ENCODE measurements at regions not wholly inside any gene's neighbourhood (a gene's known extent, or its start where the extent isn't known, plus 50 kb on each side); places are given as distances from the start of the nearest gene placed in this dataset.
"Not testable (repeated sequence)": the region's sequence is repeated elsewhere in the genome, so short reads cannot be mapped to it uniquely, and the experiment has no call there.

DNA sequence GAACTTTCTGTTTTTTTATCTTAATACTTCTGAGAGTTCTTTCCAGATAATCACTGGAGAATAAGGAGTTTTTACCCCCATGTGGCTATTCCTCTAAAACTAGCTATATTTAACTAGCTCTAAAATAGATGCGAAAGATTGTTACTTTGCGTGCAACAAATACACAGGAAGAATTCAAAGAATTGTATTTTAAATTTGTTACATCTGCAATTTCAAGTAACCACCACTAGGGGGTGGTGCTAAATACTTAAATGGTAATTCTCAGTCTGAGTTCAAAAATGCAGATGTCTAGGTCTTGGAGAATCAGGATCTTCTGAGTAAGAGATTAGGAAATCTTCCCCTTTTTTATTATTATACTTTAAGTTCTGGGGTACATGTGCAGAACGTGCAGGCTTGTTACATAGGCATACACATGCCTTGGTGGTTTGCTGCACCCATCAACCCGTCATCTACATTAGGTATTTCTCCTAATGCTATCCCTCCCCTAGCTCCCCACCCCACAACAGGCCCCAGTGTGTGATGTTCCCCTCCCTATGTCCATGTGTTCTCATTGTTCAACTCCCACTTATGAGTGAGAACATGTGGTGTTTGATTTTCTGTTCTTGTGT lies 346.9 kb downstream of the GOLGA6L6 start:
- not testable (repeated sequence) for H3K27ac ChIP-seq (ENCODE audit: low read depth, low read length, poor library complexity, severe bottlenecking); H4K20me1 ChIP-seq (ENCODE audit: insufficient read depth, low read length); H3K27me3 ChIP-seq (ENCODE audit: insufficient read depth, low read length); H3K36me3 ChIP-seq (ENCODE audit: insufficient read depth, low read length); H3K9ac ChIP-seq (ENCODE audit: low read length); H3K9me2 ChIP-seq (ENCODE audit: low read depth, low read length); H3K9me3 ChIP-seq (ENCODE audit: low read length); H3K79me2 ChIP-seq (ENCODE audit: insufficient read depth, low read length); H3K4me1 ChIP-seq (ENCODE audit: insufficient read depth, low read length, severe bottlenecking); H2AFZ ChIP-seq (ENCODE audit: low read length); H3K4me3 ChIP-seq (ENCODE audit: low read depth, low read length, poor library complexity, severe bottlenecking); H3K4me2 ChIP-seq (ENCODE audit: low read length); H3F3A ChIP-seq (ENCODE audit: insufficient read depth, low read length)
- TF ChIP-seq, protein P1, sequence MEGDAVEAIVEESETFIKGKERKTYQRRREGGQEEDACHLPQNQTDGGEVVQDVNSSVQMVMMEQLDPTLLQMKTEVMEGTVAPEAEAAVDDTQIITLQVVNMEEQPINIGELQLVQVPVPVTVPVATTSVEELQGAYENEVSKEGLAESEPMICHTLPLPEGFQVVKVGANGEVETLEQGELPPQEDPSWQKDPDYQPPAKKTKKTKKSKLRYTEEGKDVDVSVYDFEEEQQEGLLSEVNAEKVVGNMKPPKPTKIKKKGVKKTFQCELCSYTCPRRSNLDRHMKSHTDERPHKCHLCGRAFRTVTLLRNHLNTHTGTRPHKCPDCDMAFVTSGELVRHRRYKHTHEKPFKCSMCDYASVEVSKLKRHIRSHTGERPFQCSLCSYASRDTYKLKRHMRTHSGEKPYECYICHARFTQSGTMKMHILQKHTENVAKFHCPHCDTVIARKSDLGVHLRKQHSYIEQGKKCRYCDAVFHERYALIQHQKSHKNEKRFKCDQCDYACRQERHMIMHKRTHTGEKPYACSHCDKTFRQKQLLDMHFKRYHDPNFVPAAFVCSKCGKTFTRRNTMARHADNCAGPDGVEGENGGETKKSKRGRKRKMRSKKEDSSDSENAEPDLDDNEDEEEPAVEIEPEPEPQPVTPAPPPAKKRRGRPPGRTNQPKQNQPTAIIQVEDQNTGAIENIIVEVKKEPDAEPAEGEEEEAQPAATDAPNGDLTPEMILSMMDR (IDR thresholded peaks at IDR 0.05; ENCODE audit: low read length), result peak; percentile 28

DNA sequence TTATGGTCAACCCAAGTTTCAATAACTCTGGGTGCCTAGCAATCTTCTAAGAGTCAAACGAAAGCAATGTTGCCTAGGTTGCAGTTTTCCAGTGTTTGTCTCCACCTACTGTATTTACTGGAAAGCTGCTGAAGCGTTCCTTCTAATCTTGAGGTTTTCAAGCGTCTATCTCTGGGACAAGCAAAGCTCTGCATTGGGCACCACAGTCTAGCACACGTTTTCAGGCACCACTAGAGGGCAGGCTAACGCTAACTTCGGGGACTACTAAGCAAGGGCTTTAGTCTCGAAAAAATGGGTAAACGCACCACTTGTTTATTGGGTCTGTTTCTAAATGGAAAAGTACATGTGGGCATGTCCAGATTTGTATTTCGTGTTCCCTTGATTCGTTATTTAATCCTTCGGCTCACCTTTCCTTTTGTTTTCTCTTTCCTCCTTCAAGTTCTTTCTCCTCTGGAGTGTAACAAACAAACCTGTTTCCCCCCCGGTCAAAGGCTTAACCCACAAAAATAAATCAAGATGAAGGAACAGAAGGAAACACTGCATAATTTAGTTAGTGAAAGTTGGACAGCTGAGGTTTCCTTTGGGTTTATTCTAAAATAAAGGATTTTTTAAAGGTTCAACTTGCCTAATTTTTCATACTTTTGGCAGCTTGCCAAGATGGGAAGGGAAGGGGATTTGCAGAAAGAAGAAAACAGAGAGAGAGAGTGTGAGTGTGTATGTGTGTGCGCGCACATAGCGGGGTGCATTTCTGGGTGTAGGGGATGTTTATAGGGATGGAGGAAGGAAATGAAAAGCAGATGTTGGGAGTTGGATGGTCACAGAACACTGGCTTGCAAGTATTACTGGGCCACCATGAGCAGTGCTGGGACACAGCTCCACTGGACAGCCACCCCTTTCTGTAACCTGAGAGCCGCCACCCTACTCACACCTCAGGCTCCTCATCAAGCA lies 348.3 kb downstream of the GOLGA6L6 start:
- not testable (repeated sequence) for H3K36me3 ChIP-seq (ENCODE audit: insufficient read depth, low read length); H4K20me1 ChIP-seq (ENCODE audit: insufficient read depth, low read length); H3K9me3 ChIP-seq (ENCODE audit: low read length); H3K27ac ChIP-seq (ENCODE audit: low read depth, low read length, poor library complexity, severe bottlenecking); H3K4me3 ChIP-seq (ENCODE audit: low read depth, low read length, poor library complexity, severe bottlenecking); H3K27me3 ChIP-seq (ENCODE audit: insufficient read depth, low read length); H3K9me2 ChIP-seq (ENCODE audit: low read depth, low read length); H3K4me2 ChIP-seq (ENCODE audit: low read length); H2AFZ ChIP-seq (ENCODE audit: low read length); H3K4me1 ChIP-seq (ENCODE audit: insufficient read depth, low read length, severe bottlenecking); H3K79me2 ChIP-seq (ENCODE audit: insufficient read depth, low read length); H3F3A ChIP-seq (ENCODE audit: insufficient read depth, low read length); H3K9ac ChIP-seq (ENCODE audit: low read length)
- TF ChIP-seq, protein P1 (IDR thresholded peaks at IDR 0.05; ENCODE audit: low read length), result peak; percentile 48

DNA sequence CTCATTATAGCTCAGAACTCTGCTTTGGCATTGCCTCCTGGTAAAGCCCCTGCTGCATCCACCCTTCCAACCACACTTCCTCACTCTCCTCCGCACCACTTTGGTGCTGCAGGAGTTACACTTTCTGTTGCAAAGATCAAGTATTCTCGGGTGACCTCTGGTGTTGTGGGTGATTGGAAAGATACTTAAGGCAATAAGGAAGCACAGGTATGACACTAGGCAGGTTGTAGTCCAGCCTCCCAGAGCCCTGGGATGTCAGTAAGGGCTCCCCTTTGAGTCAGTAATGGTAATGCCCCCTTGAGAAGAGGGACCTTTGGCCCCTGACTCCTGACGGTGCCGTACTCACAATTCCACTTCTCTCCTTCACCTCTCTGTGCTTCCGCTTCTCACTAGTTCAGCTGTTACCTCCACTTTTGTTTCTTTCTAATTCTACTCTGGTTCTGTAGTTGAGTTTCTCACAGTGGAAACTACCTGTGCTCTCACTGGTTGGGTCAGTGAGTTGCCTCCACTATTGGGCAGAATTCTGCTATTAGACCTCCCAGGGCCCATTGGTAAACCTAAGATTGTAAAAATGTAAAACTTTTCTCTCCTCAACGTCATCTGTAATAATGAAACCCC lies 350.0 kb downstream of the GOLGA6L6 start:
- not testable (repeated sequence) for H3K4me2 ChIP-seq (ENCODE audit: low read length); H2AFZ ChIP-seq (ENCODE audit: low read length); H3K79me2 ChIP-seq (ENCODE audit: insufficient read depth, low read length); H3K27ac ChIP-seq (ENCODE audit: low read depth, low read length, poor library complexity, severe bottlenecking); H3K9ac ChIP-seq (ENCODE audit: low read length); H3K36me3 ChIP-seq (ENCODE audit: insufficient read depth, low read length); H3K4me1 ChIP-seq (ENCODE audit: insufficient read depth, low read length, severe bottlenecking); H3K27me3 ChIP-seq (ENCODE audit: insufficient read depth, low read length); H3K9me2 ChIP-seq (ENCODE audit: low read depth, low read length); H3K4me3 ChIP-seq (ENCODE audit: low read depth, low read length, poor library complexity, severe bottlenecking); H4K20me1 ChIP-seq (ENCODE audit: insufficient read depth, low read length); H3K9me3 ChIP-seq (ENCODE audit: low read length); H3F3A ChIP-seq (ENCODE audit: insufficient read depth, low read length)

DNA sequence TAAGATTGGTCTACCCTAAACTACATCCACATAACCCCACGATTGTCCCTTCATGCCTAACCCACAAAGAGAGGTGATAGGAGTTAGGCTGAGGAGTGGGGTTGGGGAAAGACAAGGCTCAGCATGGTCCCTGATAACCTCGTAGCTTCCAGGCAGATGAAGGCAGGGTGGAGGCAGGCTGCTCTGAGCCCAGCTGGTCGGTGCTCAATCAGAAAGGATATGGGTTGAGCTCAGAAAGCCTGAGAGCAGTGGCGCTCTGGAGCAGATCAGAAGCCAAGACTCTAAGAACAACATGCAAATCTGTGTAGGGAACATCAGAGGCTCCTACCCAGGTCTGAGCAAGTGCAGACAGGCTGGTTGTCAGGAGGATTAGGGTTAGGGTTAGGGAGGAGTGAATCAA lies 353.0 kb downstream of the GOLGA6L6 start:
- not testable (repeated sequence) for H3K27ac ChIP-seq (ENCODE audit: low read depth, low read length, poor library complexity, severe bottlenecking); H3K36me3 ChIP-seq (ENCODE audit: insufficient read depth, low read length); H3K9me2 ChIP-seq (ENCODE audit: low read depth, low read length); H3K4me2 ChIP-seq (ENCODE audit: low read length); H3K79me2 ChIP-seq (ENCODE audit: insufficient read depth, low read length); H3K9me3 ChIP-seq (ENCODE audit: low read length); H3F3A ChIP-seq (ENCODE audit: insufficient read depth, low read length); H3K9ac ChIP-seq (ENCODE audit: low read length); H4K20me1 ChIP-seq (ENCODE audit: insufficient read depth, low read length); H2AFZ ChIP-seq (ENCODE audit: low read length); H3K4me3 ChIP-seq (ENCODE audit: low read depth, low read length, poor library complexity, severe bottlenecking); H3K27me3 ChIP-seq (ENCODE audit: insufficient read depth, low read length); H3K4me1 ChIP-seq (ENCODE audit: insufficient read depth, low read length, severe bottlenecking)

DNA sequence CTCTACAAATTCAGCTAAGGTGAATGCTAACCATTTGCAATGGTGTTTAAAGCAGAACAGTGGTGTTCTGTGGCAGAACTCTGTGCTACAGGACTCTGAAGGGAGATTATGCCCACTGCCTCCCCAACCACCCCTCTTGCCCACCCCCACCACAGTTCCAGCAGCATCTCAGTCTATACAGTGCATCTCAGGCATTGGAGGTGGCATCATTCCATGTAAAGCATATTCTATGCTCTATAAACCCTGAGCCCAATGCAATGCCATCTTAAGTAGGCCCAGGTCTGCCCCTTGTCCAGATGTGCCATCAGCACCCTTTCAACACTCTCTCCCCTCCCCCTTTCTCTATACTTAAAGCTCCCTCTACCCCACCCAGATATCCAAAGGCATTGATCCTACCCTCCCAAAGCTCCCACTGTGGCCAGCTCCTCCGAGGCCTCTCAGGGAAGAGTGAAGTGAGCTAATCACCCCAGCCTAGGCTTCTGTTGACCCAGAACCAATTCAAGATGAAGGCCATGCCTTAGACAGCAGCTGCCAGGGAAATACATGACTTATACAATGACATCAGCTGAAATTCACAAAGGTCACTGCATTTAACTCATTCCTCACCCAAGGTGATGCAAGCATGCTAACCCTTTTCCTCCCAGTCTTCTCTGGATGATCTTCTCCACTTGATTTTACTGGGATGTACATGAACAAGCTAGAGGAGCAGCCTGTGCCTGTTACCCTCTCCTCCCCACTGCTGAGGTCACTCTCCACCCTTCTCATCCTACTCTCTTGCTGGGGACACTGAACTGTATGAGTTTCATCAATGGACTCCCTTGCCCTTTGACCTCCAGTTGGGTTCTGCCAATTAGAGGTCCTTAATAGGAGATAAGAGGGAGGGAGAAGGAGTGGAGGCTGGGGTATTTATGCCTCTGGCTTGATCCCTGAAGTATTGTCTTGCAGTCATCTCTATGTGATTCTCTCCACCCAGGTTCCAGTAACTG lies 353.9 kb downstream of the GOLGA6L6 start:
- H4K20me1 ChIP-seq (ENCODE audit: insufficient read depth, low read length); H2AFZ ChIP-seq (ENCODE audit: low read length); H3K4me1 ChIP-seq (ENCODE audit: insufficient read depth, low read length, severe bottlenecking); H3K79me2 ChIP-seq (ENCODE audit: insufficient read depth, low read length); H3K9me2 ChIP-seq (ENCODE audit: low read depth, low read length); H3K4me3 ChIP-seq (ENCODE audit: low read depth, low read length, poor library complexity, severe bottlenecking); H3K4me2 ChIP-seq (ENCODE audit: low read length); H3K9me3 ChIP-seq (ENCODE audit: low read length); H3K27me3 ChIP-seq (ENCODE audit: insufficient read depth, low read length); H3F3A ChIP-seq (ENCODE audit: insufficient read depth, low read length); H3K9ac ChIP-seq (ENCODE audit: low read length); H3K27ac ChIP-seq (ENCODE audit: low read depth, low read length, poor library complexity, severe bottlenecking); H3K36me3 ChIP-seq (ENCODE audit: insufficient read depth, low read length): not testable (repeated sequence)
